Caco-2 (cell line): ENCODE measurements at regions not wholly inside any gene's neighbourhood (a gene's known extent, or its start where the extent isn't known, plus 50 kb on each side); places are given as distances from the start of the nearest gene placed in this dataset.

Experiments
- BruUV-seq: library from RNA; stranded (reverse); fragments of 400-500 nt; replicated peaks from 2 replicates; lab custom pipeline; 2021; lab: Mats Ljungman, UMichigan
- CTCF ChIA-PET: fragments of 300-600 bp; sonication (Branson Sonifier 250); formaldehyde crosslinking; loops from one replicate; lab custom pipeline; 2022; ENCODE audit warnings: antibody characterized with exemption; lab: Charles Lee
- POLR2A ChIA-PET: fragments of 300-600 bp; sonication (Branson Sonifier 250); formaldehyde crosslinking; loops from one replicate; lab custom pipeline; 2022; ENCODE audit warnings: antibody characterized with exemption; lab: Charles Lee
- DNase-seq, 2 experiments: peaks; one replicate each; pipeline versions ENCODE4 v3.0.0 to v3.0.0-alpha.2; 2020 to 2022
- H3K27me3 ChIP-seq: replicated peaks from 2 replicates; pipeline ENCODE4 v1.6.0; 2011; ENCODE audit warnings: low read length; ENCODE audit not compliant: control insufficient read depth, insufficient read depth
- H3K36me3 ChIP-seq: 2 replicates; pipeline ENCODE4 v1.5.1; 2011; ENCODE audit warnings: low read length; ENCODE audit not compliant: control insufficient read depth, insufficient read depth
- H3K4me1 ChIP-seq: fragments of 250-450 bp; sonication (Bioruptor Pico); 2 replicates; pipeline ENCODE4 v1.5.1; 2020; ENCODE audit warnings: mild to moderate bottlenecking
- H3K4me3 ChIP-seq: 2 replicates; pipeline ENCODE4 v1.5.1; 2011; ENCODE audit warnings: low read depth, mild to moderate bottlenecking, control low read depth, low read length
- H3K9me3 ChIP-seq: fragments of 250-450 bp; sonication (Bioruptor Pico); 2 replicates; pipeline ENCODE4 v1.5.1; 2020; ENCODE audit warnings: mild to moderate bottlenecking, moderate library complexity
- H3K27ac Mint-ChIP-seq: one replicate; pipeline ENCODE4 v1.8.0; 2022; ENCODE audit warnings: mixed read lengths; ENCODE audit not compliant: unreplicated experiment
- H3K27me3 Mint-ChIP-seq: one replicate; pipeline ENCODE4 v1.8.0; 2022; ENCODE audit warnings: mixed read lengths; ENCODE audit not compliant: insufficient read depth, unreplicated experiment
- H3K36me3 Mint-ChIP-seq: one replicate; pipeline ENCODE4 v1.8.0; 2022; ENCODE audit warnings: mild to moderate bottlenecking, mixed read lengths; ENCODE audit not compliant: insufficient read depth, unreplicated experiment
- H3K4me1 Mint-ChIP-seq: one replicate; pipeline ENCODE4 v1.8.0; 2022; ENCODE audit warnings: low read depth, mixed read lengths; ENCODE audit not compliant: unreplicated experiment
- H3K4me3 Mint-ChIP-seq: one replicate; pipeline ENCODE4 v1.8.0; 2022; ENCODE audit warnings: mild to moderate bottlenecking, moderate library complexity, mixed read lengths; ENCODE audit not compliant: unreplicated experiment
- H3K9me3 Mint-ChIP-seq: one replicate; pipeline ENCODE4 v1.8.0; 2022; ENCODE audit warnings: mixed read lengths; ENCODE audit not compliant: unreplicated experiment
- CTCF ChIP-seq, 2 experiments: fragments of 200-600 bp in 1 of 2; IDR thresholded peaks; 1 replicate in 1 of 2; 2 replicates in 1 of 2; pipeline versions ENCODE4 v1.5.1 to v1.8.0; 2011 to 2022; ENCODE audit warnings: antibody characterized with exemption in 1 of 2, control low read depth in 1 of 2, inconsistent platforms in 1 of 2, low read depth in 1 of 2, low read length in 1 of 2, mild to moderate bottlenecking in 1 of 2, moderate library complexity in 1 of 2; ENCODE audit not compliant: insufficient read depth in 1 of 2, severe bottlenecking in 1 of 2, unreplicated experiment in 1 of 2
- intact Hi-C: fragments of 100-400 bp; cut with micrococcal nuclease; formaldehyde crosslinking; loops from one replicate; pipeline ENCODE4 v1.10.0; 2022; ENCODE audit not compliant: unreplicated experiment

- peaks cover 22% of the 10 kb centered on the region for H3K4me1 Mint-ChIP-seq
- Histone ChIP-seq H3K4me1 (peaks cover 17% of the 10 kb centered on the region), H3K9me3 (no peaks in the 10 kb centered on the region), H3K4me3 (no peak overlapping the region), H3K27me3 (no peaks in the 10 kb centered on the region), H3K36me3 (no peaks in the 10 kb centered on the region)
- DNase-seq = no peak
- H3K9me3 Mint-ChIP-seq = no peaks in the 10 kb centered on the region
- BruUV-seq = no TSS peak
- H3K4me3 Mint-ChIP-seq = no peak overlapping the region
- POLR2A ChIA-PET = no interaction called here
- CTCF ChIA-PET = no interaction called here
- no peaks in the 10 kb centered on the region for H3K36me3 Mint-ChIP-seq
- H3K27me3 Mint-ChIP-seq = no peaks in the 10 kb centered on the region
- H3K27ac Mint-ChIP-seq = no peak overlapping the region
- intact Hi-C loops = no loop called here
- no peak for TF ChIP-seq CTCF (IDR thresholded peaks at IDR 0.05; ENCODE audit: insufficient read depth in 1 of 2, low read depth in 1 of 2, low read length in 1 of 2, severe bottlenecking in 1 of 2, unreplicated experiment in 1 of 2)
Measured at GRCh38 chr1:216896146-216896545, 172.9 kb upstream of the ESRRG start.

DNA sequence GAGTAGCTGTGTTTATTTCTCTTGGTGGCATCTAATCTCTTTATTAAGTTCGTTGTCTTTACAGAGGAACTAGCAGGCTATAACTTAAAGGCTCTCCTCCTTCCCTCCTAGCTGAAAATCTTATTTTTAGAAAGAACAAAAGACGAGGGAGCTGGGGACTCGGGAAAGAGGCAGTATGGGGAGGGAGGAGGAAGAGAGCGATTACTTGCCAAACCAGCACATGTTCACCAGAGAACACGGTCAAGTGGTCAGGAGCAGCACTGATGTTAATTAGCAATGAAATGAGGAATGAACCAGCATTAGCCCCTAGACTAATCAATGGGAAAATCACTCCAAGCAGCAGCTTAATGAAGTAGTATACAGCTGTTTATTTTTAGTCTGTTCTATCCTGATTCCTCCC lies 171.3 kb upstream of the ESRRG start:
- H3K36me3 Mint-ChIP-seq = no peaks in the 10 kb centered on the region
- DNase-seq = no peak
- no TSS peak for BruUV-seq
- TF ChIP-seq CTCF (IDR thresholded peaks at IDR 0.05; ENCODE audit: insufficient read depth in 1 of 2, low read depth in 1 of 2, low read length in 1 of 2, severe bottlenecking in 1 of 2, unreplicated experiment in 1 of 2) = no peak
- H3K4me1 Mint-ChIP-seq = peaks cover 22% of the 10 kb centered on the region
- no peak overlapping the region for H3K4me3 ChIP-seq
- no peaks in the 10 kb centered on the region for H3K27me3 Mint-ChIP-seq
- CTCF ChIA-PET = no interaction called here
- H3K4me3 Mint-ChIP-seq = no peak overlapping the region
- H3K27ac Mint-ChIP-seq = no peak overlapping the region
- H3K27me3 ChIP-seq = no peaks in the 10 kb centered on the region
- intact Hi-C loops = no loop called here
- peaks cover 17% of the 10 kb centered on the region for H3K4me1 ChIP-seq
- H3K9me3 ChIP-seq = no peaks in the 10 kb centered on the region
- POLR2A ChIA-PET = no interaction called here
- H3K9me3 Mint-ChIP-seq = no peaks in the 10 kb centered on the region
- no peaks in the 10 kb centered on the region for H3K36me3 ChIP-seq

GRCh38 chr1:216892581-216893160 lies 169.4 kb upstream of the ESRRG start:
- no peak overlapping the region for H3K4me3 ChIP-seq
- POLR2A ChIA-PET = no interaction called here
- no peaks in the 10 kb centered on the region for H3K36me3 Mint-ChIP-seq
- no peaks in the 10 kb centered on the region for H3K9me3 ChIP-seq
- CTCF ChIA-PET = no interaction called here
- no peak overlapping the region for H3K27ac Mint-ChIP-seq
- H3K4me1 ChIP-seq = peaks cover 17% of the 10 kb centered on the region
- H3K27me3 ChIP-seq = no peaks in the 10 kb centered on the region
- intact Hi-C loops = no loop called here
- no peaks in the 10 kb centered on the region for H3K27me3 Mint-ChIP-seq
- H3K4me3 Mint-ChIP-seq = peak overlapping the region; percentile 2
- no peak for TF ChIP-seq CTCF (IDR thresholded peaks at IDR 0.05; ENCODE audit: insufficient read depth in 1 of 2, low read depth in 1 of 2, low read length in 1 of 2, severe bottlenecking in 1 of 2, unreplicated experiment in 1 of 2)
- no TSS peak for BruUV-seq
- no peaks in the 10 kb centered on the region for H3K9me3 Mint-ChIP-seq
- H3K4me1 Mint-ChIP-seq = peaks cover 22% of the 10 kb centered on the region
- DNase-seq = no peak
- H3K36me3 ChIP-seq = no peaks in the 10 kb centered on the region
